H9 (cell line): ENCODE measurements at regions not wholly inside any gene's neighbourhood (a gene's known extent, or its start where the extent isn't known, plus 50 kb on each side); places are given as distances from the start of the nearest gene placed in this dataset.

Experiments
- DNase-seq: peaks from one replicate; pipeline ENCODE4 v3.0.0-alpha.2; 2017
- H2AFZ ChIP-seq: one replicate; pipeline ENCODE4 v1.6.1; 2013; ENCODE audit warnings: mild to moderate bottlenecking, low read length, control low read depth, moderate library complexity
- H2AK5ac ChIP-seq: 2 replicates; pipeline ENCODE4 v1.6.1; 2013; ENCODE audit warnings: low read length, control low read depth, mixed read lengths; ENCODE audit not compliant: insufficient read length
- H2BK120ac ChIP-seq: one replicate; pipeline ENCODE4 v1.6.1; 2013; ENCODE audit warnings: low read depth, mild to moderate bottlenecking, low read length, control low read depth, inconsistent platforms; ENCODE audit not compliant: poor library complexity, severe bottlenecking
- H2BK12ac ChIP-seq: 2 replicates; pipeline ENCODE4 v1.6.1; 2013; ENCODE audit warnings: low read length, control low read depth, mixed read lengths, low read depth; ENCODE audit not compliant: insufficient read length
- H2BK15ac ChIP-seq: 2 replicates; pipeline ENCODE4 v1.6.1; 2013; ENCODE audit warnings: low read depth, low read length, control low read depth
- H2BK20ac ChIP-seq: one replicate; pipeline ENCODE4 v1.6.1; 2013; ENCODE audit warnings: low read depth, mild to moderate bottlenecking, low read length, control low read depth, inconsistent platforms; ENCODE audit not compliant: poor library complexity, severe bottlenecking
- H2BK5ac ChIP-seq: 2 replicates; pipeline ENCODE4 v1.6.1; 2013; ENCODE audit warnings: low read length, control low read depth, mixed read lengths; ENCODE audit not compliant: insufficient read length
- H3K14ac ChIP-seq: 2 replicates; pipeline ENCODE4 v1.6.1; 2013; ENCODE audit warnings: low read length, control low read depth; ENCODE audit not compliant: insufficient read depth
- H3K18ac ChIP-seq: 2 replicates; pipeline ENCODE4 v1.6.1; 2013; ENCODE audit warnings: low read depth, mild to moderate bottlenecking, mixed read lengths, low read length, control low read depth; ENCODE audit not compliant: insufficient read length
- H3K23ac ChIP-seq: 2 replicates; pipeline ENCODE4 v1.6.1; 2013; ENCODE audit warnings: low read length, control low read depth, mixed read lengths, low read depth; ENCODE audit not compliant: insufficient read length
- H3K23me2 ChIP-seq: 2 replicates; pipeline ENCODE4 v1.6.1; 2013; ENCODE audit warnings: low read depth, mild to moderate bottlenecking, mixed read lengths, low read length, control low read depth; ENCODE audit not compliant: insufficient read length, poor library complexity, severe bottlenecking
- H3K27ac ChIP-seq: 2 replicates; pipeline ENCODE4 v1.5.1; 2013; ENCODE audit warnings: low read length, control low read depth, mixed read lengths, low read depth; ENCODE audit not compliant: insufficient read length
- H3K27me3 ChIP-seq: 2 replicates; pipeline ENCODE4 v1.6.1; 2013; ENCODE audit warnings: low read length, control low read depth, inconsistent platforms; ENCODE audit not compliant: insufficient read depth
- H3K4ac ChIP-seq: 2 replicates; pipeline ENCODE4 v1.6.1; 2013; ENCODE audit warnings: low read depth, mild to moderate bottlenecking, control low read depth, inconsistent platforms, low read length, moderate library complexity
- H3K4me1 ChIP-seq: 2 replicates; pipeline ENCODE4 v1.6.1; 2013; ENCODE audit warnings: low read length, control low read depth, inconsistent platforms; ENCODE audit not compliant: insufficient read depth
- H3K4me2 ChIP-seq: 2 replicates; pipeline ENCODE4 v1.6.1; 2013; ENCODE audit warnings: low read length, control low read depth, mixed read lengths; ENCODE audit not compliant: insufficient read length, insufficient read depth
- H3K56ac ChIP-seq: 2 replicates; pipeline ENCODE4 v1.6.1; 2013; ENCODE audit warnings: low read depth, mild to moderate bottlenecking, mixed read lengths, low read length, control low read depth; ENCODE audit not compliant: insufficient read length
- H3K79me1 ChIP-seq: 2 replicates; pipeline ENCODE4 v1.6.1; 2013; ENCODE audit warnings: low read depth, mild to moderate bottlenecking, moderate library complexity, low read length, control low read depth, inconsistent platforms; ENCODE audit not compliant: insufficient read depth, poor library complexity, severe bottlenecking
- H3K79me2 ChIP-seq: 2 replicates; pipeline ENCODE4 v1.6.1; 2013; ENCODE audit warnings: low read length, control low read depth, inconsistent platforms; ENCODE audit not compliant: insufficient read depth
- H3K9ac ChIP-seq: 2 replicates; pipeline ENCODE4 v1.6.1; 2013; ENCODE audit warnings: low read length, control low read depth, mixed read lengths; ENCODE audit not compliant: insufficient read length; ENCODE audit errors: extremely low read depth
- H3K9me3 ChIP-seq: one replicate; pipeline ENCODE4 v1.6.1; 2013; ENCODE audit warnings: low read depth, low read length, inconsistent platforms; ENCODE audit not compliant: control insufficient read depth
- H3T11ph ChIP-seq: one replicate; pipeline ENCODE4 v1.6.1; 2013; ENCODE audit warnings: mild to moderate bottlenecking, low read length, control low read depth, inconsistent platforms
- H4K20me1 ChIP-seq: one replicate; pipeline ENCODE4 v1.6.1; 2013; ENCODE audit not compliant: control insufficient read depth, insufficient read length, insufficient read depth
- H4K5ac ChIP-seq: 2 replicates; pipeline ENCODE4 v1.6.1; 2013; ENCODE audit warnings: low read depth, mild to moderate bottlenecking, mixed read lengths, low read length, control low read depth; ENCODE audit not compliant: insufficient read length
- H4K8ac ChIP-seq: replicated peaks from 2 replicates; pipeline ENCODE4 v1.6.1; 2013; ENCODE audit warnings: low read length, control low read depth, mixed read lengths, low read depth; ENCODE audit not compliant: insufficient read length
- H4K91ac ChIP-seq: 2 replicates; pipeline ENCODE4 v1.6.1; 2013; ENCODE audit warnings: low read depth, mild to moderate bottlenecking, moderate library complexity, mixed read lengths, low read length, control low read depth; ENCODE audit not compliant: insufficient read length
- H3K27ac Mint-ChIP-seq, 3 experiments: 2 replicates in 2 of 3; 3 replicates in 1 of 3; pipeline ENCODE4 v1.8.0; 2020 to 2021; ENCODE audit warnings: mixed read lengths in 3 of 3, mild to moderate bottlenecking in 1 of 3, moderate library complexity in 1 of 3
- H3K27me3 Mint-ChIP-seq: 2 replicates; pipeline ENCODE4 v1.8.0; 2021; ENCODE audit warnings: low read depth, mild to moderate bottlenecking, moderate library complexity, mixed read lengths
- H3K36me3 Mint-ChIP-seq, 3 experiments: 2 replicates in 2 of 3; 3 replicates in 1 of 3; pipeline ENCODE4 v1.8.0; 2020 to 2021; ENCODE audit warnings: low read depth in 3 of 3, mixed read lengths in 3 of 3; ENCODE audit not compliant: insufficient read depth in 1 of 3
- H3K4me1 Mint-ChIP-seq, 2 experiments: 2 replicates each; pipeline ENCODE4 v1.8.0; 2020; ENCODE audit warnings: mixed read lengths in 2 of 2
- H3K4me3 Mint-ChIP-seq, 2 experiments: 2 replicates in 1 of 2; 3 replicates in 1 of 2; pipeline ENCODE4 v1.8.0; 2020 to 2021; ENCODE audit warnings: mild to moderate bottlenecking in 2 of 2, mixed read lengths in 2 of 2, moderate library complexity in 1 of 2
- H3K9me3 Mint-ChIP-seq, 2 experiments: 2 replicates in 1 of 2; 3 replicates in 1 of 2; pipeline ENCODE4 v1.8.0; 2020; ENCODE audit warnings: mild to moderate bottlenecking in 2 of 2, mixed read lengths in 2 of 2, moderate library complexity in 1 of 2
- WGBS: extraction: QIAGEN DNeasy Blood & Tissue Kit; methylation state at CpG from one replicate; pipeline ENCODE4 v1.1.7; 2013; ENCODE audit warnings: missing lambda C conversion rate, low lambda C conversion rate, mixed read lengths; ENCODE audit not compliant: insufficient read length; ENCODE audit errors: extremely low coverage; 5-methylcytosine and 5-hydroxymethylcytosine counted together
- TF ChIP-seq, protein P1 (sequence below): fragments of 200-600 bp; sonication (generic); conservative IDR thresholded peaks from 3 replicates; pipeline ENCODE4 v1.8.0; 2021; ENCODE audit warnings: antibody characterized with exemption, mild to moderate bottlenecking

GRCh38 chr20:61082720-61083119 lies 169.3 kb upstream of the CDH4 start:
- Histone ChIP-seq H3K23ac (no peak overlapping the region), H3K27me3 (peaks cover 7% of the 10 kb centered on the region; the same call in 1 of the 2 replicates), H3K9me3 (no peaks in the 10 kb centered on the region), H4K8ac (no peak overlapping the region), H3K4me2 (no peak overlapping the region), H2BK12ac (no peak overlapping the region), H3K18ac (no peak overlapping the region), H2BK120ac (no peak overlapping the region), H2BK20ac (no peak overlapping the region), H3K14ac (no peak overlapping the region), H2BK5ac (no peak overlapping the region), H3K23me2 (no peaks in the 10 kb centered on the region), H3K9ac (no peak overlapping the region), H3K4ac (no peak overlapping the region), H3K79me2 (no peaks in the 10 kb centered on the region), H3K27ac (no peak overlapping the region), H2AFZ (no peak overlapping the region), H3K4me1 (no peaks in the 10 kb centered on the region), H4K91ac (no peak overlapping the region), H3K79me1 (no peaks in the 10 kb centered on the region), H2BK15ac (no peak overlapping the region), H2AK5ac (no peak overlapping the region), H3K56ac (no peak overlapping the region), H3T11ph (no peak overlapping the region), H4K20me1 (no peaks in the 10 kb centered on the region), H4K5ac (no peak overlapping the region)
- DNase-seq, result no peak
- H3K27ac Mint-ChIP-seq, result no peak overlapping the region
- WGBS, result no CpG with 5 or more reads among the region's 3 CpGs
- peaks cover 96% of the 10 kb centered on the region for H3K27me3 Mint-ChIP-seq
- H3K4me1 Mint-ChIP-seq, result no peaks in the 10 kb centered on the region
- H3K9me3 Mint-ChIP-seq, result peaks cover 6 to 12% of the 10 kb centered on the region in 2 experiments; a peak in 4 of 5 replicates
- no peak overlapping the region for H3K4me3 Mint-ChIP-seq
- TF ChIP-seq, protein P1, sequence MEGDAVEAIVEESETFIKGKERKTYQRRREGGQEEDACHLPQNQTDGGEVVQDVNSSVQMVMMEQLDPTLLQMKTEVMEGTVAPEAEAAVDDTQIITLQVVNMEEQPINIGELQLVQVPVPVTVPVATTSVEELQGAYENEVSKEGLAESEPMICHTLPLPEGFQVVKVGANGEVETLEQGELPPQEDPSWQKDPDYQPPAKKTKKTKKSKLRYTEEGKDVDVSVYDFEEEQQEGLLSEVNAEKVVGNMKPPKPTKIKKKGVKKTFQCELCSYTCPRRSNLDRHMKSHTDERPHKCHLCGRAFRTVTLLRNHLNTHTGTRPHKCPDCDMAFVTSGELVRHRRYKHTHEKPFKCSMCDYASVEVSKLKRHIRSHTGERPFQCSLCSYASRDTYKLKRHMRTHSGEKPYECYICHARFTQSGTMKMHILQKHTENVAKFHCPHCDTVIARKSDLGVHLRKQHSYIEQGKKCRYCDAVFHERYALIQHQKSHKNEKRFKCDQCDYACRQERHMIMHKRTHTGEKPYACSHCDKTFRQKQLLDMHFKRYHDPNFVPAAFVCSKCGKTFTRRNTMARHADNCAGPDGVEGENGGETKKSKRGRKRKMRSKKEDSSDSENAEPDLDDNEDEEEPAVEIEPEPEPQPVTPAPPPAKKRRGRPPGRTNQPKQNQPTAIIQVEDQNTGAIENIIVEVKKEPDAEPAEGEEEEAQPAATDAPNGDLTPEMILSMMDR, result no peak
- H3K36me3 Mint-ChIP-seq, result no peaks in the 10 kb centered on the region; a peak in 1 of 7 replicates
